ENCODE measurements at regions not wholly inside any gene's neighbourhood (a gene's known extent, or its start where the extent isn't known, plus 50 kb on each side); places are given as distances from the start of the nearest gene placed in this dataset.

- Mint-ChIP-seq H3K4me3 (no peak overlapping the region), H3K27ac (no peak overlapping the region)
These were observed 173.6 kb upstream of the SFRP2 start for GRCh38 chr4:153962311-153963039.

GRCh38 chr4:153955327-153955726 lies 166.4 kb upstream of the SFRP2 start:
- Mint-ChIP-seq H3K4me1 (peaks cover 6% of the 10 kb centered on the region), H3K4me3 (no peak overlapping the region), H3K27ac (no peak overlapping the region), H3K9me3 (no peaks in the 10 kb centered on the region), H3K36me3 (no peaks in the 10 kb centered on the region), H3K27me3 (peaks cover 6% of the 10 kb centered on the region)
- no peak for DNase-seq
- CTCF ChIA-PET = interaction anchor here (0.6 kb wide), 1 partner anchor 99 kb away, joined by 3 read pairs; no protein-coding TSS in a partner anchor

More at GRCh38 chr4:153962311-153963039, 173.6 kb upstream of the SFRP2 start:
- Mint-ChIP-seq H3K27me3 (peaks cover 4% of the 10 kb centered on the region), H3K9me3 (no peaks in the 10 kb centered on the region), H3K4me1 (no peaks in the 10 kb centered on the region), H3K36me3 (no peaks in the 10 kb centered on the region)
- no peak for DNase-seq
- CTCF ChIA-PET = no interaction called here

GRCh38 chr4:153954654-153955053 lies 165.8 kb upstream of the SFRP2 start:
- no peak for DNase-seq
- no peaks in the 10 kb centered on the region for H3K9me3 Mint-ChIP-seq
- CTCF ChIA-PET = interaction anchor here (0.6 kb wide), 1 partner anchor 98 kb away, joined by 3 read pairs; no protein-coding TSS in a partner anchor
- no peak overlapping the region for H3K27ac Mint-ChIP-seq
- no peaks in the 10 kb centered on the region for H3K36me3 Mint-ChIP-seq
- H3K27me3 Mint-ChIP-seq = peaks cover 7% of the 10 kb centered on the region
- peaks cover 12% of the 10 kb centered on the region for H3K4me1 Mint-ChIP-seq
- H3K4me3 Mint-ChIP-seq = no peak overlapping the region

- Mint-ChIP-seq H3K9me3 (peaks cover 3% of the 10 kb centered on the region), H3K36me3 (no peaks in the 10 kb centered on the region), H3K27me3 (peaks cover 17% of the 10 kb centered on the region), H3K4me1 (peaks cover 17% of the 10 kb centered on the region), H3K4me3 (no peak overlapping the region), H3K27ac (peak overlapping the region; percentile 8)
- DNase-seq = peak; percentile 41
- CTCF ChIA-PET = no interaction called here
These were observed 161.5 kb upstream of the SFRP2 start for GRCh38 chr4:153950100-153950979.

- Mint-ChIP-seq H3K4me1 (peaks cover 17% of the 10 kb centered on the region), H3K27me3 (peaks cover 22% of the 10 kb centered on the region), H3K4me3 (no peak overlapping the region), H3K27ac (no peak overlapping the region), H3K9me3 (peaks cover 7% of the 10 kb centered on the region), H3K36me3 (no peaks in the 10 kb centered on the region)
- CTCF ChIA-PET = no interaction called here
- no peak for DNase-seq
These were observed 159.2 kb upstream of the SFRP2 start for GRCh38 chr4:153948041-153948440.

GRCh38 chr4:153947124-153947523 lies 158.2 kb upstream of the SFRP2 start:
- DNase-seq = no peak
- Mint-ChIP-seq H3K27me3 (peaks cover 22% of the 10 kb centered on the region), H3K36me3 (no peaks in the 10 kb centered on the region), H3K4me3 (no peak overlapping the region), H3K27ac (no peak overlapping the region), H3K9me3 (peaks cover 7% of the 10 kb centered on the region), H3K4me1 (peaks cover 17% of the 10 kb centered on the region)
- CTCF ChIA-PET = no interaction called here

- CTCF ChIA-PET = no interaction called here
- H3K36me3 Mint-ChIP-seq = no peaks in the 10 kb centered on the region
- H3K4me1 Mint-ChIP-seq = peaks cover 15% of the 10 kb centered on the region
- H3K4me3 Mint-ChIP-seq = no peak overlapping the region
- peaks cover 7% of the 10 kb centered on the region for H3K9me3 Mint-ChIP-seq
- no peak overlapping the region for H3K27ac Mint-ChIP-seq
- H3K27me3 Mint-ChIP-seq = peaks cover 30% of the 10 kb centered on the region
- no peak for DNase-seq
These were observed 156.8 kb upstream of the SFRP2 start for GRCh38 chr4:153945704-153946103.

- H3K36me3 Mint-ChIP-seq = no peaks in the 10 kb centered on the region
- no peak overlapping the region for H3K4me3 Mint-ChIP-seq
- H3K27me3 Mint-ChIP-seq = peaks cover 27% of the 10 kb centered on the region
- CTCF ChIA-PET = interaction anchor here (0.7 kb wide), 1 partner anchor 1039 kb away, joined by 3 read pairs; no protein-coding TSS in a partner anchor
- H3K4me1 Mint-ChIP-seq = no peaks in the 10 kb centered on the region
- H3K27ac Mint-ChIP-seq = no peak overlapping the region
- DNase-seq = no peak
- H3K9me3 Mint-ChIP-seq = peaks cover 7% of the 10 kb centered on the region
These were observed 155.0 kb upstream of the SFRP2 start for GRCh38 chr4:153943738-153944415.

GRCh38 chr4:153940916-153941315 lies 152.0 kb upstream of the SFRP2 start:
- Mint-ChIP-seq H3K4me1 (no peaks in the 10 kb centered on the region), H3K27ac (no peak overlapping the region), H3K9me3 (peaks cover 7% of the 10 kb centered on the region), H3K4me3 (no peak overlapping the region), H3K36me3 (no peaks in the 10 kb centered on the region), H3K27me3 (peaks cover 20% of the 10 kb centered on the region)
- CTCF ChIA-PET = no interaction called here
- DNase-seq = no peak

- CTCF ChIA-PET = no interaction called here
- DNase-seq = no peak
- no peak overlapping the region for H3K4me3 Mint-ChIP-seq
- H3K9me3 Mint-ChIP-seq = no peaks in the 10 kb centered on the region
- H3K36me3 Mint-ChIP-seq = no peaks in the 10 kb centered on the region
- no peak overlapping the region for H3K27ac Mint-ChIP-seq
- peaks cover 23% of the 10 kb centered on the region for H3K27me3 Mint-ChIP-seq
- no peaks in the 10 kb centered on the region for H3K4me1 Mint-ChIP-seq
These were observed 150.7 kb upstream of the SFRP2 start for GRCh38 chr4:153939570-153939969.

GRCh38 chr4:153938994-153939393 lies 150.1 kb upstream of the SFRP2 start:
- Mint-ChIP-seq H3K27ac (no peak overlapping the region), H3K27me3 (peaks cover 23% of the 10 kb centered on the region), H3K9me3 (no peaks in the 10 kb centered on the region), H3K4me3 (no peak overlapping the region), H3K4me1 (no peaks in the 10 kb centered on the region), H3K36me3 (no peaks in the 10 kb centered on the region)
- DNase-seq = no peak
- CTCF ChIA-PET = no interaction called here

GRCh38 chr4:153937289-153937688 lies 148.4 kb upstream of the SFRP2 start:
- Mint-ChIP-seq H3K27me3 (peaks cover 24% of the 10 kb centered on the region), H3K4me1 (no peaks in the 10 kb centered on the region), H3K4me3 (no peak overlapping the region), H3K36me3 (no peaks in the 10 kb centered on the region), H3K27ac (no peak overlapping the region), H3K9me3 (no peaks in the 10 kb centered on the region)
- no peak for DNase-seq
- CTCF ChIA-PET = no interaction called here

GRCh38 chr4:153936121-153936520 lies 147.2 kb upstream of the SFRP2 start:
- peaks cover 17% of the 10 kb centered on the region for H3K27me3 Mint-ChIP-seq
- no peak overlapping the region for H3K27ac Mint-ChIP-seq
- CTCF ChIA-PET = no interaction called here
- no peaks in the 10 kb centered on the region for H3K4me1 Mint-ChIP-seq
- no peak for DNase-seq
- H3K4me3 Mint-ChIP-seq = no peak overlapping the region
- no peaks in the 10 kb centered on the region for H3K9me3 Mint-ChIP-seq
- no peaks in the 10 kb centered on the region for H3K36me3 Mint-ChIP-seq

- Mint-ChIP-seq H3K27me3 (peaks cover 13% of the 10 kb centered on the region), H3K4me3 (no peak overlapping the region), H3K36me3 (no peaks in the 10 kb centered on the region), H3K4me1 (no peaks in the 10 kb centered on the region), H3K9me3 (no peaks in the 10 kb centered on the region), H3K27ac (no peak overlapping the region)
- CTCF ChIA-PET = no interaction called here
- DNase-seq = no peak
These were observed 145.8 kb upstream of the SFRP2 start for GRCh38 chr4:153934688-153935017.

Data from activated naive CD4-positive, alpha-beta T cell treated with anti-CD3 and anti-CD28 coated beads, Interleukin-2, amount 10 ng/mL, durations not matched to agents 7 days and 5 days (primary cell).